Sigmoid colon (tissue), 6 donors: ENCODE measurements at regions not wholly inside any gene's neighbourhood (a gene's known extent, or its start where the extent isn't known, plus 50 kb on each side); places are given as distances from the start of the nearest gene placed in this dataset.

Source experiments
- DNase-seq: peaks from one replicate; pipeline ENCODE4 v3.0.0-alpha.2; 2019
- H3K27ac ChIP-seq, 4 donors: fragments of 200-600 bp; sonication (generic); one replicate each; pipeline ENCODE4 v1.5.1; 2016 to 2019; ENCODE audit warnings: mild to moderate bottlenecking in 1 of 4
- H3K27me3 ChIP-seq, 3 donors: fragments of 200-600 bp; sonication (generic); one replicate each; pipeline ENCODE4 v1.5.1; 2019; ENCODE audit warnings: mild to moderate bottlenecking in 1 of 3
- H3K36me3 ChIP-seq, 4 donors: fragments of 200-600 bp; sonication (generic); one replicate each; pipeline ENCODE4 v1.5.1; 2016 to 2019
- H3K4me1 ChIP-seq, 4 donors: fragments of 200-600 bp; sonication (generic); one replicate each; pipeline ENCODE4 v1.5.1; 2017 to 2019
- H3K4me3 ChIP-seq, 4 donors: fragments of 200-600 bp; sonication (generic); one replicate each; pipeline ENCODE4 v1.5.1; 2017 to 2019; ENCODE audit warnings: mild to moderate bottlenecking in 2 of 4, moderate library complexity in 1 of 4
- H3K9me3 ChIP-seq, 4 donors: fragments of 200-600 bp in 3 of 4; sonication (generic) in 3 of 4; one replicate each; pipeline versions ENCODE4 v1.5.1 to v1.6.1; 2013 to 2019
- CTCF ChIP-seq, 4 experiments: fragments of 450-650 bp in 3 of 4; fragments of 200-600 bp in 1 of 4; IDR thresholded peaks; one replicate each; pipeline ENCODE4 v1.5.1; 2016 to 2019; ENCODE audit warnings: antibody characterized with exemption in 4 of 4, mild to moderate bottlenecking in 3 of 4, moderate library complexity in 2 of 4
- EP300 ChIP-seq, 4 donors: sonication (generic); formaldehyde crosslinking; IDR thresholded peaks; one replicate each; pipeline ENCODE4 v1.6.1; 2017; ENCODE audit warnings: antibody characterized with exemption in 4 of 4
- POLR2A ChIP-seq, 2 donors: fragments of 450-650 bp; IDR thresholded peaks; one replicate each; pipeline ENCODE4 v1.6.1; 2016; ENCODE audit warnings: antibody characterized with exemption in 2 of 2, mild to moderate bottlenecking in 2 of 2, moderate library complexity in 2 of 2
- POLR2AphosphoS5 ChIP-seq, 4 donors: sonication (generic); formaldehyde crosslinking; IDR thresholded peaks; one replicate each; pipeline ENCODE4 v1.6.1; 2017; ENCODE audit warnings: antibody characterized with exemption in 4 of 4
- WGBS, 2 donors: extraction: QIAGEN DNeasy Blood & Tissue Kit; methylation state at CpG; one replicate each; pipeline ENCODE4 v1.1.7; 2013; 5-methylcytosine and 5-hydroxymethylcytosine counted together
- intact Hi-C: fragments of 100-400 bp; cut with DNase I; formaldehyde crosslinking; loops from one replicate; pipeline ENCODE4 v1.15.1; 2023
- donor health status: healthy with polysubstance abuse.
- donor health status: healthy.

DNA sequence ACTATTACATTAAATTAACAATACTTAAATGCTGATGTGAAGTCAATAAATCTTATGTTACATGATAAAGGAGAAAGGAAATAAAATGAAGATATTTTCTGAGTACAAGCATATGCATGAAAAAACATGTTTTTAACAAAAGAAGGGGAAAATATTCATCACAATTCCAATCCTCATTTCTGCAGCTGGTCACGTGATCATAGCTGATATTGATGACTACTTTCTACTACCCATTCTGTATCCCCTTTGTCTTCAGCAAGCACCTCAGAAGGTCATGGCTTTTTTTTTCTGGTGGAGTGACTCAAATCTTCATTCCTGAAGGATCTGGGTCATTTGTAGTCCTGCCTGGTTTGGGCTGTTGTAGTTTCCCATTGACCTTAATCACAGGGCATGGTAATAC, 90.9 kb downstream of the CDO1 start:
- WGBS, 2 donors, result 86 to 96% methylated on average over 1 of the region's 1 CpG
- intact Hi-C loops, result no loop called here
- DNase-seq, result no peak
- no peak overlapping the region for H3K4me3 ChIP-seq
- TF ChIP-seq POLR2A (IDR thresholded peaks at IDR 0.05), result no peak
- no peak for TF ChIP-seq CTCF (IDR thresholded peaks at IDR 0.05)
- TF ChIP-seq POLR2AphosphoS5 (IDR thresholded peaks at IDR 0.05), result no peak
- no peak for TF ChIP-seq EP300 (IDR thresholded peaks at IDR 0.05)
- no peaks in the 10 kb centered on the region for H3K27me3 ChIP-seq
- no peaks in the 10 kb centered on the region for H3K9me3 ChIP-seq
- no peak overlapping the region for H3K27ac ChIP-seq
- H3K4me1 ChIP-seq, result no peaks in the 10 kb centered on the region
- H3K36me3 ChIP-seq, result no peaks in the 10 kb centered on the region

GRCh38 chr5:115723220-115723619, 93.2 kb downstream of the CDO1 start:
- H3K4me1 ChIP-seq, result no peaks in the 10 kb centered on the region
- no peaks in the 10 kb centered on the region for H3K36me3 ChIP-seq
- no peak for DNase-seq
- no peaks in the 10 kb centered on the region for H3K27me3 ChIP-seq
- WGBS, 2 donors, result 66 to 83% methylated on average over 2 of the region's 2 CpGs
- intact Hi-C loops, result no loop called here
- no peak overlapping the region for H3K27ac ChIP-seq
- no peaks in the 10 kb centered on the region for H3K9me3 ChIP-seq
- TF ChIP-seq CTCF (IDR thresholded peaks at IDR 0.05) (no peak), POLR2A (IDR thresholded peaks at IDR 0.05) (no peak)
- no peak overlapping the region for H3K4me3 ChIP-seq

GRCh38 chr5:115720888-115721287, 95.1 kb upstream of the TMED7 start:
- H3K27ac ChIP-seq, result no peak overlapping the region
- H3K36me3 ChIP-seq, result no peaks in the 10 kb centered on the region
- 74 to 91% methylated on average over 2 of the region's 2 CpGs for WGBS, 2 donors
- DNase-seq, result no peak
- no peak overlapping the region for H3K4me3 ChIP-seq
- intact Hi-C loops, result no loop called here
- H3K4me1 ChIP-seq, result no peaks in the 10 kb centered on the region
- H3K9me3 ChIP-seq, result no peaks in the 10 kb centered on the region
- TF ChIP-seq CTCF (IDR thresholded peaks at IDR 0.05) (no peak), POLR2AphosphoS5 (IDR thresholded peaks at IDR 0.05) (no peak), POLR2A (IDR thresholded peaks at IDR 0.05) (no peak), EP300 (IDR thresholded peaks at IDR 0.05) (no peak)
- no peaks in the 10 kb centered on the region for H3K27me3 ChIP-seq

GRCh38 chr5:115718927-115719326, 93.1 kb upstream of the TMED7 start:
- Histone ChIP-seq H3K9me3 (no peaks in the 10 kb centered on the region), H3K4me1 (no peaks in the 10 kb centered on the region), H3K36me3 (no peaks in the 10 kb centered on the region), H3K27ac (peak overlapping the region in 1 of 4 donors; percentile 34), H3K4me3 (no peak overlapping the region), H3K27me3 (no peaks in the 10 kb centered on the region)
- intact Hi-C loops, result no loop called here
- TF ChIP-seq POLR2A (IDR thresholded peaks at IDR 0.05), result no peak
- no peak for TF ChIP-seq CTCF (IDR thresholded peaks at IDR 0.05)
- no peak for TF ChIP-seq POLR2AphosphoS5 (IDR thresholded peaks at IDR 0.05)
- TF ChIP-seq EP300 (IDR thresholded peaks at IDR 0.05), result no peak
- 82 to 84% methylated on average over 2 of the region's 2 CpGs for WGBS, 2 donors
- no peak for DNase-seq

GRCh38 chr5:115713408-115713807, 87.6 kb upstream of the TMED7 start:
- TF ChIP-seq POLR2A (IDR thresholded peaks at IDR 0.05) (no peak), CTCF (IDR thresholded peaks at IDR 0.05) (no peak), EP300 (IDR thresholded peaks at IDR 0.05) (no peak), POLR2AphosphoS5 (IDR thresholded peaks at IDR 0.05) (no peak)
- H3K27ac ChIP-seq, result no peak overlapping the region
- H3K9me3 ChIP-seq, result no peaks in the 10 kb centered on the region
- H3K4me1 ChIP-seq, result no peaks in the 10 kb centered on the region
- H3K4me3 ChIP-seq, result no peak overlapping the region
- H3K36me3 ChIP-seq, result no peaks in the 10 kb centered on the region
- H3K27me3 ChIP-seq, result no peaks in the 10 kb centered on the region
- DNase-seq, result no peak
- intact Hi-C loops, result no loop called here
